Transverse colon (tissue), 3 donors: ENCODE measurements at regions not wholly inside any gene's neighbourhood (a gene's known extent, or its start where the extent isn't known, plus 50 kb on each side); places are given as distances from the start of the nearest gene placed in this dataset.
"Not testable (repeated sequence)": the region's sequence is repeated elsewhere in the genome, so short reads cannot be mapped to it uniquely, and the experiment has no call there.

Experiments used
- EP300 ChIP-seq: sonication (generic); formaldehyde crosslinking; IDR thresholded peaks from one replicate; pipeline ENCODE4 v1.6.1; 2017; ENCODE audit warnings: antibody characterized with exemption, low read depth
- POLR2A ChIP-seq: fragments of 450-650 bp; IDR thresholded peaks from one replicate; pipeline ENCODE4 v1.6.1; 2016; ENCODE audit warnings: antibody characterized with exemption, mild to moderate bottlenecking, moderate library complexity
- TF ChIP-seq, protein P1 (sequence below), 5 experiments: fragments of 200-600 bp in 3 of 5; fragments of 450-650 bp in 2 of 5; sonication (generic) in 3 of 5; IDR thresholded peaks; 1 replicate in 2 of 5; 2 replicates in 3 of 5; pipeline ENCODE4 v1.5.1; 2016 to 2017; ENCODE audit warnings: antibody characterized with exemption in 5 of 5, inconsistent platforms in 3 of 5, mild to moderate bottlenecking in 2 of 5, moderate library complexity in 1 of 5

DNA sequence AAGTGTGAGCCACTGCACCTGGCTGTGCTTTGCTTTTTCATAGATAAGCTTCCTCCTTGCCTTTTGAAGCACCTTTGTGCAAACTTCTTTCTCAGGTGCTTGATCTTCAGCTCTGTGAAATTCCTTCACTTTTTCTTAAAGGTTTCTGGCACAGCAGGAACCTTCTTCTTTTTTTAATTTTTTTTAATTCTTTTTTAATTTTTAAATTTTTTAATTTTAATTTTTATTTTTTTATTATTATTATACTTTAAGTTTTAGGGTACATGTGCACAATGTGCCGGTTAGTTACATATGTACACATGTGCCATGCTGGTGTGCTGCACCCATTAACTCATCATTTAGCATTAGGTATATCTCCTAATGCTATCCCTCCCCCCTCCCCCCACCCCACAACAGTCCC lies 161.0 kb upstream of the ROPN1 start:
- TF ChIP-seq POLR2A, EP300: not testable (repeated sequence)
- TF ChIP-seq, protein P1, sequence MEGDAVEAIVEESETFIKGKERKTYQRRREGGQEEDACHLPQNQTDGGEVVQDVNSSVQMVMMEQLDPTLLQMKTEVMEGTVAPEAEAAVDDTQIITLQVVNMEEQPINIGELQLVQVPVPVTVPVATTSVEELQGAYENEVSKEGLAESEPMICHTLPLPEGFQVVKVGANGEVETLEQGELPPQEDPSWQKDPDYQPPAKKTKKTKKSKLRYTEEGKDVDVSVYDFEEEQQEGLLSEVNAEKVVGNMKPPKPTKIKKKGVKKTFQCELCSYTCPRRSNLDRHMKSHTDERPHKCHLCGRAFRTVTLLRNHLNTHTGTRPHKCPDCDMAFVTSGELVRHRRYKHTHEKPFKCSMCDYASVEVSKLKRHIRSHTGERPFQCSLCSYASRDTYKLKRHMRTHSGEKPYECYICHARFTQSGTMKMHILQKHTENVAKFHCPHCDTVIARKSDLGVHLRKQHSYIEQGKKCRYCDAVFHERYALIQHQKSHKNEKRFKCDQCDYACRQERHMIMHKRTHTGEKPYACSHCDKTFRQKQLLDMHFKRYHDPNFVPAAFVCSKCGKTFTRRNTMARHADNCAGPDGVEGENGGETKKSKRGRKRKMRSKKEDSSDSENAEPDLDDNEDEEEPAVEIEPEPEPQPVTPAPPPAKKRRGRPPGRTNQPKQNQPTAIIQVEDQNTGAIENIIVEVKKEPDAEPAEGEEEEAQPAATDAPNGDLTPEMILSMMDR (IDR thresholded peaks at IDR 0.05) = not testable (repeated sequence)
